HepG2 (cell line): ENCODE measurements at regions not wholly inside any gene's neighbourhood (a gene's known extent, or its start where the extent isn't known, plus 50 kb on each side); places are given as distances from the start of the nearest gene placed in this dataset.

Experiments used
- ATAC-seq: fragments of 200-7000 bp; cut with Tn5 transposase; 3 replicates; pipeline ENCODE4 v1.9.1; 2020; ENCODE audit warnings: mild to moderate bottlenecking, moderate library complexity
- BruUV-seq: library from RNA; stranded (reverse); fragments of 400-500 nt; replicated peaks from 2 replicates; lab custom pipeline; 2021; lab: Mats Ljungman, UMichigan
- CTCF ChIA-PET: fragments of 300-600 bp; formaldehyde crosslinking; extraction: SDS; loops from one replicate; lab custom pipeline; 2021; ENCODE audit warnings: low total read pairs, inconsistent platforms, low intra/inter-chr PET ratio; lab: Yijun Ruan, JAX
- POLR2A ChIA-PET: fragments of 350-600 bp; sonication (Branson Sonifier 250); formaldehyde crosslinking; loops from one replicate; lab custom pipeline; 2020; ENCODE audit warnings: antibody characterized with exemption, inconsistent platforms; lab: Yijun Ruan, JAX
- DNase-seq: peaks from one replicate; pipeline ENCODE4 v3.0.0-alpha.2; 2015; ENCODE audit warnings: low spot score
- FAIRE-seq: peaks from 3 replicates; lab custom pipeline; 2011; peaks lifted over from hg19 to GRCh38; lab: Jason Lieb, UNC
- H2AFZ ChIP-seq: one replicate; pipeline ENCODE4 v1.6.1; 2011; ENCODE audit warnings: low read length, inconsistent platforms
- H3K27ac ChIP-seq: fragments of 300-600 bp; 3 replicates; pipeline ENCODE4 v1.8.0; 2011; ENCODE audit warnings: mixed run types, mild to moderate bottlenecking, mixed read lengths, low read length, inconsistent platforms; ENCODE audit not compliant: insufficient read depth; ENCODE audit errors: extremely low read length
- H3K27me3 ChIP-seq, 2 experiments: fragments of 200-600 bp in 1 of 2; 2 replicates in 1 of 2; 3 replicates in 1 of 2; pipeline versions ENCODE4 v1.6.0 to v1.8.0; 2011; ENCODE audit warnings: low read length in 2 of 2, mild to moderate bottlenecking in 2 of 2, moderate library complexity in 2 of 2, inconsistent platforms in 1 of 2; ENCODE audit not compliant: insufficient read depth in 2 of 2, control insufficient read depth in 1 of 2
- H3K36me3 ChIP-seq, 2 experiments: fragments of 200-600 bp in 1 of 2; replicated peaks in 1 of 2; 2 replicates in 1 of 2; 3 replicates in 1 of 2; pipeline versions ENCODE4 v1.5.1 to v1.8.0; 2011; ENCODE audit warnings: low read length in 2 of 2, inconsistent platforms in 1 of 2; ENCODE audit not compliant: insufficient read depth in 2 of 2, control insufficient read depth in 1 of 2
- H3K4me1 ChIP-seq: 2 replicates; pipeline ENCODE4 v1.5.1; 2012; ENCODE audit warnings: low read length, inconsistent platforms; ENCODE audit not compliant: insufficient read depth
- H3K4me2 ChIP-seq: 2 replicates; pipeline ENCODE4 v1.6.0; 2011; ENCODE audit warnings: low read depth, low read length, inconsistent platforms
- H3K4me3 ChIP-seq, 3 experiments: fragments of 200-600 bp in 1 of 3; sonication (generic), shearing (Covaris generic) in 1 of 3; replicated peaks in 1 of 3; 2 replicates each; pipeline ENCODE4 v1.5.1; 2011 to 2016; ENCODE audit warnings: low read length in 3 of 3, inconsistent platforms in 2 of 3, low read depth in 2 of 3, mild to moderate bottlenecking in 2 of 3, control low read depth in 1 of 3, mixed read lengths in 1 of 3; ENCODE audit not compliant: insufficient read depth in 1 of 3
- H3K79me2 ChIP-seq: one replicate; pipeline ENCODE4 v1.6.1; 2011; ENCODE audit warnings: low read length, inconsistent platforms; ENCODE audit not compliant: insufficient read depth
- H3K9ac ChIP-seq: 2 replicates; pipeline ENCODE4 v1.6.0; 2011; ENCODE audit warnings: mild to moderate bottlenecking, low read depth, low read length, inconsistent platforms; ENCODE audit not compliant: insufficient read depth
- H3K9me3 ChIP-seq: 2 replicates; pipeline ENCODE4 v1.5.1; 2012; ENCODE audit warnings: mild to moderate bottlenecking, low read length
- H4K20me1 ChIP-seq: 2 replicates; pipeline ENCODE4 v1.6.0; 2011; ENCODE audit warnings: inconsistent platforms, mild to moderate bottlenecking, low read length, moderate library complexity; ENCODE audit not compliant: insufficient read depth
- AGO1 ChIP-seq: fragments of 200-400 bp; formaldehyde crosslinking; IDR thresholded peaks from 2 replicates; pipeline ENCODE4 v1.6.1; 2017; ENCODE audit warnings: mild to moderate bottlenecking, low read depth, low read length, moderate library complexity; ENCODE audit not compliant: poor library complexity, severe bottlenecking
- HDAC2 ChIP-seq: sonication (generic); formaldehyde crosslinking; IDR thresholded peaks from 2 replicates; pipeline ENCODE4 v1.4.0; 2020; ENCODE audit warnings: missing genetic modification reagents
- HMG20A ChIP-seq: IDR thresholded peaks from 2 replicates; pipeline ENCODE4 v1.6.1; 2016; ENCODE audit warnings: borderline replicate concordance
- PAWR ChIP-seq: sonication (generic); formaldehyde crosslinking; IDR thresholded peaks from 2 replicates; pipeline ENCODE4 v1.4.0; 2020; ENCODE audit warnings: missing genetic modification reagents, mild to moderate bottlenecking, borderline replicate concordance
- ZBTB43 ChIP-seq: sonication (generic); formaldehyde crosslinking; conservative IDR thresholded peaks from 2 replicates; pipeline ENCODE4 v1.4.0; 2020; ENCODE audit warnings: missing genetic modification reagents
- ZFP82 ChIP-seq: sonication (generic); formaldehyde crosslinking; IDR thresholded peaks from 2 replicates; pipeline ENCODE4 v1.5.1; 2020; ENCODE audit warnings: mild to moderate bottlenecking, missing genetic modification reagents, borderline replicate concordance
- ZNF138 ChIP-seq: sonication (generic); formaldehyde crosslinking; IDR thresholded peaks from 2 replicates; pipeline ENCODE4 v1.5.0; 2020; ENCODE audit warnings: mild to moderate bottlenecking, low read depth, missing genetic modification reagents
- ZNF232 ChIP-seq: sonication (generic); formaldehyde crosslinking; IDR thresholded peaks from 2 replicates; pipeline ENCODE4 v1.4.0; 2020; ENCODE audit warnings: missing genetic modification reagents, borderline replicate concordance
- ZNF382 ChIP-seq: sonication (generic); formaldehyde crosslinking; IDR thresholded peaks from 2 replicates; pipeline ENCODE4 v1.5.0; 2020; ENCODE audit warnings: missing genetic modification reagents, mild to moderate bottlenecking, borderline replicate concordance
- ZNF691 ChIP-seq: sonication (generic); formaldehyde crosslinking; IDR thresholded peaks from 2 replicates; pipeline ENCODE4 v1.4.0; 2020; ENCODE audit warnings: missing genetic modification reagents, low read depth, mild to moderate bottlenecking, borderline replicate concordance
- WGBS: methylation state at CpG from one replicate; pipeline ENCODE4 v1.1.6; 2017; ENCODE audit warnings: low lambda C conversion rate; 5-methylcytosine and 5-hydroxymethylcytosine counted together
- in situ Hi-C: cut with HindIII; loops from 2 replicates; pipeline ENCODE4 v1.10.0; 2017; ENCODE audit warnings: low pct_unique_long_range_greater_than_20kb; ENCODE audit not compliant: extremely low pct_ligation_motif_present
- intact Hi-C: fragments of 100-400 bp; cut with micrococcal nuclease; formaldehyde crosslinking; loops from one replicate; pipeline ENCODE4 v1.10.0; 2022; ENCODE audit not compliant: unreplicated experiment
- TF ChIP-seq, protein P1 (sequence below): sonication (generic); formaldehyde crosslinking; IDR thresholded peaks from 2 replicates; pipeline ENCODE4 v1.4.0; 2020; ENCODE audit warnings: missing genetic modification reagents, borderline replicate concordance
- TF ChIP-seq, protein P2 (sequence below): sonication (generic); formaldehyde crosslinking; IDR thresholded peaks from 2 replicates; pipeline ENCODE4 v1.8.1; 2023; ENCODE audit warnings: missing genetic modification reagents, mild to moderate bottlenecking, borderline replicate concordance
- TF ChIP-seq, protein P3 (sequence below): sonication (generic); formaldehyde crosslinking; IDR thresholded peaks from 2 replicates; pipeline ENCODE4 v1.5.1; 2020; ENCODE audit warnings: mild to moderate bottlenecking, missing genetic modification reagents, moderate library complexity
- TF ChIP-seq, protein P4 (sequence below): sonication (generic); formaldehyde crosslinking; IDR thresholded peaks from 2 replicates; pipeline ENCODE4 v1.5.1; 2020; ENCODE audit warnings: mild to moderate bottlenecking, missing genetic modification reagents

DNA sequence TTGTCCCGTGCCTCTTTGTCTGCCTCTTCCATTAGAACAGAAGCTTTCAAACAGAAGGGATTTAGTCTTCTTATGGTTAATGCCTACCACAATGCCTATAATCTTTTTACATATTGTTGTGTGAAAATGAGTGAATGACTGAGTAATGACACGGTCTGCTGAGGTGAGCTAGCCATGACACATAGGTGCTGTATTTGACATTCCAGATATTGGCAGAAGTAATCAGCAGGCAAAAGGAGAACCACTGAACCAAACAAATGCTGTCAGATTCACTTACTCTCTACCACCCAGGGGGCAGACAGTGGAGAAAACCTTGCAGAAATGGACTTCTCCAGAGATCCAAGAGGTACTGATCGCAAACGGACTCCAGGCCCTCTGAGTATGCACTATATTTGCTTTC is 377.2 kb upstream of the VWC2 start (continued):
- TF ChIP-seq, protein P1, sequence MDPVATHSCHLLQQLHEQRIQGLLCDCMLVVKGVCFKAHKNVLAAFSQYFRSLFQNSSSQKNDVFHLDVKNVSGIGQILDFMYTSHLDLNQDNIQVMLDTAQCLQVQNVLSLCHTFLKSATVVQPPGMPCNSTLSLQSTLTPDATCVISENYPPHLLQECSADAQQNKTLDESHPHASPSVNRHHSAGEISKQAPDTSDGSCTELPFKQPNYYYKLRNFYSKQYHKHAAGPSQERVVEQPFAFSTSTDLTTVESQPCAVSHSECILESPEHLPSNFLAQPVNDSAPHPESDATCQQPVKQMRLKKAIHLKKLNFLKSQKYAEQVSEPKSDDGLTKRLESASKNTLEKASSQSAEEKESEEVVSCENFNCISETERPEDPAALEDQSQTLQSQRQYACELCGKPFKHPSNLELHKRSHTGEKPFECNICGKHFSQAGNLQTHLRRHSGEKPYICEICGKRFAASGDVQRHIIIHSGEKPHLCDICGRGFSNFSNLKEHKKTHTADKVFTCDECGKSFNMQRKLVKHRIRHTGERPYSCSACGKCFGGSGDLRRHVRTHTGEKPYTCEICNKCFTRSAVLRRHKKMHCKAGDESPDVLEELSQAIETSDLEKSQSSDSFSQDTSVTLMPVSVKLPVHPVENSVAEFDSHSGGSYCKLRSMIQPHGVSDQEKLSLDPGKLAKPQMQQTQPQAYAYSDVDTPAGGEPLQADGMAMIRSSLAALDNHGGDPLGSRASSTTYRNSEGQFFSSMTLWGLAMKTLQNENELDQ, result no peak

DNA sequence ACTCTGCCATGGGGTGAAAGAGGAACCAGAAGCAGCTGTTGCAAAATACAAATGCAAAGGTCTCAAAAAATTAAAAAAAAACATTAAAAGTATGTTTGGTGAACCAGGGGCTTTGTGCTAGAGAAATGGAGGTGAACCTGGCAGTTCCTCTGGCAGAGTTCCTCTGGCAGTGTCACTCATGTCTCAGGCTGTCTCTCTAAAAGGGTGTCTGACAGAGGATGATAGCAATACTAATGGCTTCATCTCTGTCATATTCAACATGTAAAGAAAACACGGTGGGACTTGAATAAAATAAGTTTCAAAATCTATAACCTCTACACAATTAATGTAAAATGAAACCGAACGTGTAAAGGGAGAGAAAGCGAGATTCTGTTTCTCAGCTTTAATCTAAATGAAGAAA is 375.7 kb upstream of the VWC2 start:
- H3K9ac ChIP-seq, result no peak overlapping the region
- no peak overlapping the region for H3K27ac ChIP-seq
- H3K4me3 ChIP-seq, result no peak overlapping the region
- H3K27me3 ChIP-seq, result no peaks in the 10 kb centered on the region; a peak in 1 of 5 replicates
- BruUV-seq, result no TSS peak
- H3K36me3 ChIP-seq, result no peaks in the 10 kb centered on the region
- H3K4me2 ChIP-seq, result no peak overlapping the region
- H2AFZ ChIP-seq, result no peak overlapping the region
- in situ Hi-C loops, result no loop called here
- ChIA-PET CTCF (no interaction called here), POLR2A (no interaction called here)
- H3K79me2 ChIP-seq, result no peaks in the 10 kb centered on the region
- no peaks in the 10 kb centered on the region for H3K4me1 ChIP-seq
- intact Hi-C loops, result no loop called here
- H3K9me3 ChIP-seq, result no peaks in the 10 kb centered on the region; the same call in 1 of the 2 replicates
- DNase-seq (no peak), FAIRE-seq (no peak), ATAC-seq (no peak)
- no peaks in the 10 kb centered on the region for H4K20me1 ChIP-seq
- WGBS, result 1% methylated on average over 4 of the region's 4 CpGs
- TF ChIP-seq HDAC2 (CRISPR knock-in tag), result no peak
- no peak for TF ChIP-seq ZNF232 (CRISPR knock-in tag)
- no peak for TF ChIP-seq PAWR (CRISPR knock-in tag)
- TF ChIP-seq, protein P2, sequence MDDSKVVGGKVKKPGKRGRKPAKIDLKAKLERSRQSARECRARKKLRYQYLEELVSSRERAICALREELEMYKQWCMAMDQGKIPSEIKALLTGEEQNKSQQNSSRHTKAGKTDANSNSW, result no peak
- TF ChIP-seq, protein P3, sequence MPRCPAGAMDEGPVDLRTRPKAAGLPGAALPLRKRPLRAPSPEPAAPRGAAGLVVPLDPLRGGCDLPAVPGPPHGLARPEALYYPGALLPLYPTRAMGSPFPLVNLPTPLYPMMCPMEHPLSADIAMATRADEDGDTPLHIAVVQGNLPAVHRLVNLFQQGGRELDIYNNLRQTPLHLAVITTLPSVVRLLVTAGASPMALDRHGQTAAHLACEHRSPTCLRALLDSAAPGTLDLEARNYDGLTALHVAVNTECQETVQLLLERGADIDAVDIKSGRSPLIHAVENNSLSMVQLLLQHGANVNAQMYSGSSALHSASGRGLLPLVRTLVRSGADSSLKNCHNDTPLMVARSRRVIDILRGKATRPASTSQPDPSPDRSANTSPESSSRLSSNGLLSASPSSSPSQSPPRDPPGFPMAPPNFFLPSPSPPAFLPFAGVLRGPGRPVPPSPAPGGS (CRISPR knock-in tag), result no peak
- no peak for TF ChIP-seq ZNF691 (CRISPR knock-in tag)
- no peak for TF ChIP-seq AGO1
- TF ChIP-seq, protein P4, sequence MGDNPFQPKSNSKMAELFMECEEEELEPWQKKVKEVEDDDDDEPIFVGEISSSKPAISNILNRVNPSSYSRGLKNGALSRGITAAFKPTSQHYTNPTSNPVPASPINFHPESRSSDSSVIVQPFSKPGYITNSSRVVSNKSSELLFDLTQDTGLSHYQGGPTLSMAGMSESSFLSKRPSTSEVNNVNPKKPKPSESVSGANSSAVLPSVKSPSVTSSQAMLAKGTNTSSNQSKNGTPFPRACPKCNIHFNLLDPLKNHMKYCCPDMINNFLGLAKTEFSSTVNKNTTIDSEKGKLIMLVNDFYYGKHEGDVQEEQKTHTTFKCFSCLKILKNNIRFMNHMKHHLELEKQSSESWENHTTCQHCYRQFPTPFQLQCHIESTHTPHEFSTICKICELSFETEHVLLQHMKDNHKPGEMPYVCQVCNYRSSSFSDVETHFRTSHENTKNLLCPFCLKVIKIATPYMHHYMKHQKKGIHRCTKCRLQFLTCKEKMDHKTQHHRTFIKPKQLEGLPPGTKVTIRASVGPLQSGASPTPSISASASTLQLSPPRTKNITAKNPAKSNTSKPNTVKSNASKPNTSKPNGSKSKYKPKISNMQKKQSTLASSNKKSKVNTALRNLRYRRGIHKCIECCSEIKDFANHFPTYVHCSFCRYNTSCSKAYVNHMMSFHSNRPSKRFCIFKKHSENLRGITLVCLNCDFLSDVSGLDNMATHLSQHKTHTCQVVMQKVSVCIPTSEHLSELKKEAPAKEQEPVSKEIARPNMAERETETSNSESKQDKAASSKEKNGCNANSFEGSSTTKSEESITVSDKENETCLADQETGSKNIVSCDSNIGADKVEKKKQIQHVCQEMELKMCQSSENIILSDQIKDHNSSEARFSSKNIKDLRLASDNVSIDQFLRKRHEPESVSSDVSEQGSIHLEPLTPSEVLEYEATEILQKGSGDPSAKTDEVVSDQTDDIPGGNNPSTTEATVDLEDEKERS (CRISPR knock-in tag), result no peak
- no peak for TF ChIP-seq ZBTB43 (CRISPR knock-in tag)
- no peak for TF ChIP-seq ZFP82
- TF ChIP-seq ZNF138 (CRISPR knock-in tag), result no peak
- TF ChIP-seq ZNF382 (CRISPR knock-in tag), result no peak
- TF ChIP-seq HMG20A, result no peak
